Thyroid gland (tissue), 4 donors: ENCODE measurements at regions not wholly inside any gene's neighbourhood (a gene's known extent, or its start where the extent isn't known, plus 50 kb on each side); places are given as distances from the start of the nearest gene placed in this dataset.
A peak's percentile ranks its signal among the peaks of the same experiment; 100 is the strongest.

Experiments
- DNase-seq, 2 donors: peaks; one replicate each; pipeline ENCODE4 v3.0.0-alpha.2; 2019
- H3K27ac ChIP-seq, 3 donors: fragments of 200-600 bp; sonication (generic); 1 replicate in 2 of 3; 2 replicates in 1 of 3; pipeline ENCODE4 v1.5.1; 2016 to 2019; ENCODE audit warnings: mild to moderate bottlenecking in 1 of 3, moderate library complexity in 1 of 3
- H3K27me3 ChIP-seq: fragments of 200-600 bp; sonication (generic); one replicate; pipeline ENCODE4 v1.5.1; 2019
- H3K36me3 ChIP-seq, 2 donors: fragments of 200-600 bp; sonication (generic); one replicate each; pipeline ENCODE4 v1.5.1; 2016 to 2019
- H3K4me1 ChIP-seq, 2 donors: fragments of 200-600 bp; sonication (generic); one replicate each; pipeline ENCODE4 v1.5.1; 2017 to 2019
- H3K4me3 ChIP-seq, 3 donors: fragments of 200-600 bp; sonication (generic); replicated peaks in 1 of 3; 1 replicate in 2 of 3; 2 replicates in 1 of 3; pipeline ENCODE4 v1.5.1; 2016; ENCODE audit warnings: mild to moderate bottlenecking in 1 of 3
- H3K9me3 ChIP-seq: fragments of 200-600 bp; sonication (generic); one replicate; pipeline ENCODE4 v1.5.1; 2017
- POLR2A ChIP-seq, 2 donors: fragments of 450-650 bp; IDR thresholded peaks; one replicate each; pipeline ENCODE4 v1.6.1; 2017; ENCODE audit warnings: antibody characterized with exemption in 2 of 2, mild to moderate bottlenecking in 2 of 2, moderate library complexity in 1 of 2
- WGBS, 2 donors: methylation state at CpG; one replicate each; pipeline ENCODE4 v1.1.5; 2017; 5-methylcytosine and 5-hydroxymethylcytosine counted together
- intact Hi-C: fragments of 100-400 bp; cut with DNase I; formaldehyde crosslinking; loops from one replicate; pipeline ENCODE4 v1.15.1; 2023
- TF ChIP-seq, protein P1 (sequence below), 6 experiments: fragments of 200-600 bp in 3 of 6; fragments of 450-650 bp in 3 of 6; sonication (generic) in 3 of 6; IDR thresholded peaks; one replicate each; pipeline ENCODE4 v1.5.1; 2016 to 2019; ENCODE audit warnings: antibody characterized with exemption in 6 of 6, mild to moderate bottlenecking in 2 of 6, inconsistent platforms in 1 of 6, moderate library complexity in 1 of 6

DNA sequence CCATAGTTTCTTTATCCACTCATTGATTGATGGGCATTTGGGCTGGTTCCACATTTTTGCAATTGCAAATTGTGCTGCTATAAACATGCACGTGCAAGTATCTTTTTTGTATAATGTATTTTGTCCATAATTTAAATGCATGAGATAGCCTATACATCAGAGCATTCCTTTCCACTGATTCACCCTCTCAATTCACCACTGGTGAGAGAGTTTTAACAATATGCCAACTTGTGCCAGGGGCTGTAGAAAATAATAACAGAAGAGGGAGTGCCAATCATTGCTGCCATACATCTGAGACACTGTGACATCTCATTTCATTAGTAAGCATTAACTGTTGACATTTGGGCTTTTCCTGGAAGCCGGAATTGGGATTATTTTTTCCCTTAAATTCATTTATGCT, 125.1 kb downstream of the RAP2A start:
- Histone ChIP-seq H3K4me1 (peaks cover 0 to 3% of the 10 kb centered on the region in 2 donors), H3K27me3 (no peaks in the 10 kb centered on the region), H3K27ac (no peak overlapping the region), H3K9me3 (no peaks in the 10 kb centered on the region), H3K36me3 (no peaks in the 10 kb centered on the region), H3K4me3 (no peak overlapping the region)
- no peak for DNase-seq
- intact Hi-C loops = no loop called here
- no peak for TF ChIP-seq POLR2A (IDR thresholded peaks at IDR 0.05)
- WGBS, 2 donors = 90 to 97% methylated on average over 2 of the region's 2 CpGs

DNA sequence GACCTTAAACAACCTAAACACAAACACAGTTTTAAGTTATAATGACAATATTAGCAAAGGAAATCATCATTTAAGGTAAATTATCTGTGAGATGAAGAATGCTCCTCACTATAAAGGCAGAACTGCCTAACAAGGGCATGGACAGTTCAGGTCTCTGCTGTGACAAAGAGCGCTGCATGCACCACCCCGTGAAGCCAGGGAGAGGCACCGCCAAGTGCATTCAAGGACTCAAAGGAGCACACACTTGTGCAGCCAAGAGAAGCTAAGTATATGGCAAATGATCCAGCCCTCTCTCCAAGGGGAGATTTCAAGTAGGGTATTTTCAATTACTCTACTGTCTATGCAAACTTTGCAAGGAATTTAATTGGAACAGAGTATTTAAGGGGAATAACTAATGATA, 126.0 kb downstream of the RAP2A start:
- TF ChIP-seq, protein P1, sequence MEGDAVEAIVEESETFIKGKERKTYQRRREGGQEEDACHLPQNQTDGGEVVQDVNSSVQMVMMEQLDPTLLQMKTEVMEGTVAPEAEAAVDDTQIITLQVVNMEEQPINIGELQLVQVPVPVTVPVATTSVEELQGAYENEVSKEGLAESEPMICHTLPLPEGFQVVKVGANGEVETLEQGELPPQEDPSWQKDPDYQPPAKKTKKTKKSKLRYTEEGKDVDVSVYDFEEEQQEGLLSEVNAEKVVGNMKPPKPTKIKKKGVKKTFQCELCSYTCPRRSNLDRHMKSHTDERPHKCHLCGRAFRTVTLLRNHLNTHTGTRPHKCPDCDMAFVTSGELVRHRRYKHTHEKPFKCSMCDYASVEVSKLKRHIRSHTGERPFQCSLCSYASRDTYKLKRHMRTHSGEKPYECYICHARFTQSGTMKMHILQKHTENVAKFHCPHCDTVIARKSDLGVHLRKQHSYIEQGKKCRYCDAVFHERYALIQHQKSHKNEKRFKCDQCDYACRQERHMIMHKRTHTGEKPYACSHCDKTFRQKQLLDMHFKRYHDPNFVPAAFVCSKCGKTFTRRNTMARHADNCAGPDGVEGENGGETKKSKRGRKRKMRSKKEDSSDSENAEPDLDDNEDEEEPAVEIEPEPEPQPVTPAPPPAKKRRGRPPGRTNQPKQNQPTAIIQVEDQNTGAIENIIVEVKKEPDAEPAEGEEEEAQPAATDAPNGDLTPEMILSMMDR (IDR thresholded peaks at IDR 0.05) = no peak
- Histone ChIP-seq H3K36me3 (no peaks in the 10 kb centered on the region), H3K27me3 (no peaks in the 10 kb centered on the region), H3K9me3 (no peaks in the 10 kb centered on the region), H3K4me3 (no peak overlapping the region), H3K27ac (no peak overlapping the region), H3K4me1 (peaks cover 0 to 3% of the 10 kb centered on the region in 2 donors)
- peak; percentile 60 to 74 for DNase-seq
- intact Hi-C loops = no loop called here
- WGBS, 2 donors = 32 to 39% methylated on average over 3 of the region's 3 CpGs

DNA sequence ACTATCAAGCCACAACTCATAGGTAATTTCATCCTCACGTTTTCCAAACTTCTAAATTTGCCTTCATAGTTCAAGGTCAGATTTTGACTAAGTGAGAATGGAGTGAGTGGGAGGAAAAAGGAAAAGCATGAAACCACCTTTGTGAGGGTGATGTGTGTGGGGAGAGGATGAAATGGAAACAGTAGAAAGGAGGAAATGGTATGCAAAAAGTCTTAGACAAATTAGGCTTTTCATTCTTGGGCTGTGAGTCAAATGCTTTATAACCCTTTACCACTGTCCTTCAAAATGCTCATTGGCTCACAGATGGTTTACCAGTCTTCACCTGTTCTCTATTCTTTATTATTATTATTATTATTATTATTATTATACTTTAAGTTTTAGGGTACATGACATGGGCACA, 127.2 kb downstream of the RAP2A start:
- H3K4me3 ChIP-seq = no peak overlapping the region
- DNase-seq = no peak
- WGBS, 2 donors = 79 to 86% methylated on average over 1 of the region's 1 CpG
- no peaks in the 10 kb centered on the region for H3K9me3 ChIP-seq
- H3K4me1 ChIP-seq = peaks cover 0 to 3% of the 10 kb centered on the region in 2 donors
- H3K27ac ChIP-seq = no peak overlapping the region
- no peaks in the 10 kb centered on the region for H3K27me3 ChIP-seq
- TF ChIP-seq, protein P1 (IDR thresholded peaks at IDR 0.05) = no peak
- no peak for TF ChIP-seq POLR2A (IDR thresholded peaks at IDR 0.05)
- no peaks in the 10 kb centered on the region for H3K36me3 ChIP-seq
- intact Hi-C loops = no loop called here

DNA sequence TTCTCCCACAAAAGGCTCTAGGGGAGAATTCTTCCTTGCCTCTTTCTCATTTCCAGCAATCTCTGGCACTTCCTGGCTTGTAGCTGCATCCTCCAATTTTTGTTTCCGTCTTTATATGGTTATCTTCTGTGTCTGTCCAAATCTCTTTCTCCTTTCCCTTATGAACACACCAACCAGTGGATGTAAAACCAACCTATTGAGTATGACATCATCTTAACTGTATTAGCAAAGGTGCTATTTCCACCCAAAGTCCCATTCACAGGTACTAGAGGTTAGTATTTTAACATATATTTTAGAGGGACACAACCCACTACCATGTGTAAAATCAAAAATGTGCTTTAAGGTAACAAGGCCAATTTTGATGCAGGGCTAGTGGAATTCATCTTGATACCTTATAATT, 129.0 kb downstream of the RAP2A start:
- Histone ChIP-seq H3K9me3 (no peaks in the 10 kb centered on the region), H3K27ac (no peak overlapping the region), H3K27me3 (no peaks in the 10 kb centered on the region), H3K4me3 (no peak overlapping the region), H3K36me3 (no peaks in the 10 kb centered on the region), H3K4me1 (peaks cover 0 to 7% of the 10 kb centered on the region in 2 donors)
- no peak for DNase-seq
- intact Hi-C loops = no loop called here
- 87 to 95% methylated on average over 1 of the region's 1 CpG for WGBS, 2 donors
- TF ChIP-seq, protein P1 (IDR thresholded peaks at IDR 0.05) = no peak
- TF ChIP-seq POLR2A (IDR thresholded peaks at IDR 0.05) = no peak

DNA sequence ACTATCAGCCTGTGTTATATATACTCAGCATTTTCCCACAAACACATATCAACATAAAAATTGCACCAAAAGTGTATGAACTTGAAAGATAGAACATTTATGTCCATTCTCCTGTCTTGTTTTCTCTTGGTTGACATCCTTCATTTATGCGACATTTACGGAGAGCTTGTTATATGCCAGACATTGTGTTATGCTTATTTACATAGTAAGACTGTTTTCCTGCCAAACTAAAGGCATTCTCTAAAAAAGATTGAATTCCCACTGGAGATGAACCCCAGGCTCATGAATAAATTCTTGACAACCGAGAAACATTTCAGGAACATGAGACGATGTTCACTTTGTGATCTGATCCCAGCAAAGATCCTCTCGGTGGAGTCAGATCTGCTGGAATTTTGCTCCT, 131.0 kb downstream of the RAP2A start:
- Histone ChIP-seq H3K4me1 (peaks cover 3 to 14% of the 10 kb centered on the region in 2 donors), H3K36me3 (no peaks in the 10 kb centered on the region), H3K4me3 (no peak overlapping the region), H3K9me3 (no peaks in the 10 kb centered on the region), H3K27me3 (no peaks in the 10 kb centered on the region), H3K27ac (no peak overlapping the region)
- intact Hi-C loops = no loop called here
- 78 to 80% methylated on average over 5 of the region's 5 CpGs for WGBS, 2 donors
- no peak for DNase-seq
- TF ChIP-seq, protein P1 (IDR thresholded peaks at IDR 0.05) = no peak
- no peak for TF ChIP-seq POLR2A (IDR thresholded peaks at IDR 0.05)

DNA sequence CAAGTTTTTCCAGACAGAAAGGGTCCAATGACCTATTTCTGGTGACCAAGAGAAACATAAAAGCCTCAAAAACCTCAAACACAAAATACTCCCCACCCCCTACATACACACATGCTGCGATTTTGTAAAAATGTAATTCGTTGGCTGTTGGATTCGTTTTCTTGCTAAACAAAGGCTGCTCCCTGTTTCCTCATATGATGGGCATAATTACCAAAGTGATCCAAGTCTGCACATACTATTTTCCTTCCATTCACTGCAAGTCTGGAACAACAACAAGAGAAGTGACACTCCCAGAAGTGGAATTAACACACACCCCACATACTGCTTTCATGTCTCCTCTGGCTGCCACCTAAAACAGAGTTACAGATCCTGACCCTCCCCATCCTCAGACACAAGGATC, 131.9 kb downstream of the RAP2A start:
- H3K4me3 ChIP-seq = no peak overlapping the region
- H3K27ac ChIP-seq = no peak overlapping the region
- no peaks in the 10 kb centered on the region for H3K36me3 ChIP-seq
- intact Hi-C loops = no loop called here
- no peaks in the 10 kb centered on the region for H3K27me3 ChIP-seq
- H3K4me1 ChIP-seq = peaks cover 4 to 21% of the 10 kb centered on the region in 2 donors
- DNase-seq = no peak
- 86 to 92% methylated on average over 3 of the region's 3 CpGs for WGBS, 2 donors
- TF ChIP-seq POLR2A (IDR thresholded peaks at IDR 0.05) = no peak
- TF ChIP-seq, protein P1 (IDR thresholded peaks at IDR 0.05) = no peak
- H3K9me3 ChIP-seq = no peaks in the 10 kb centered on the region
